Calu3 (cell line): ENCODE measurements at regions not wholly inside any gene's neighbourhood (a gene's known extent, or its start where the extent isn't known, plus 50 kb on each side); places are given as distances from the start of the nearest gene placed in this dataset.

ENCODE experiments used
- BruUV-seq: library from RNA; stranded (reverse); fragments of 400-500 nt; replicated peaks from 2 replicates; lab custom pipeline; 2021; lab: Mats Ljungman, UMichigan
- CTCF ChIA-PET: fragments of 300-600 bp; sonication (Branson Sonifier 250); formaldehyde crosslinking; loops from one replicate; lab custom pipeline; 2022; ENCODE audit warnings: antibody characterized with exemption; lab: Charles Lee
- DNase-seq: peaks from one replicate; pipeline ENCODE4 v3.0.0; 2022
- H3K27ac Mint-ChIP-seq: one replicate; pipeline ENCODE4 v1.8.0; 2022; ENCODE audit warnings: mixed read lengths; ENCODE audit not compliant: unreplicated experiment
- H3K27me3 Mint-ChIP-seq: one replicate; pipeline ENCODE4 v1.8.0; 2022; ENCODE audit warnings: mixed read lengths; ENCODE audit not compliant: unreplicated experiment
- H3K36me3 Mint-ChIP-seq: one replicate; pipeline ENCODE4 v1.8.0; 2022; ENCODE audit warnings: mild to moderate bottlenecking, moderate library complexity, mixed read lengths; ENCODE audit not compliant: insufficient read depth, unreplicated experiment
- H3K4me1 Mint-ChIP-seq: one replicate; pipeline ENCODE4 v1.8.0; 2022; ENCODE audit warnings: mild to moderate bottlenecking, low read depth, mixed read lengths; ENCODE audit not compliant: unreplicated experiment
- H3K4me3 Mint-ChIP-seq: one replicate; pipeline ENCODE4 v1.8.0; 2022; ENCODE audit warnings: mild to moderate bottlenecking, low read depth, moderate library complexity, mixed read lengths; ENCODE audit not compliant: unreplicated experiment
- H3K9me3 Mint-ChIP-seq: one replicate; pipeline ENCODE4 v1.8.0; 2022; ENCODE audit warnings: low read depth, mixed read lengths; ENCODE audit not compliant: unreplicated experiment
- CTCF ChIP-seq: fragments of 200-600 bp; IDR thresholded peaks from one replicate; pipeline ENCODE4 v1.8.0; 2022; ENCODE audit warnings: antibody characterized with exemption; ENCODE audit not compliant: unreplicated experiment
- intact Hi-C: fragments of 100-400 bp; cut with micrococcal nuclease; formaldehyde crosslinking; loops from one replicate; pipeline ENCODE4 v1.10.0; 2022; ENCODE audit not compliant: unreplicated experiment

GRCh38 chr3:181572432-181572831 lies 139.3 kb upstream of the SOX2 start:
- H3K27ac Mint-ChIP-seq = no peak overlapping the region
- BruUV-seq = no TSS peak
- no peak overlapping the region for H3K4me3 Mint-ChIP-seq
- no peaks in the 10 kb centered on the region for H3K9me3 Mint-ChIP-seq
- H3K36me3 Mint-ChIP-seq = no peaks in the 10 kb centered on the region
- no peak for DNase-seq
- H3K27me3 Mint-ChIP-seq = no peaks in the 10 kb centered on the region
- CTCF ChIA-PET = no interaction called here
- intact Hi-C loops = no loop called here
- no peak for TF ChIP-seq CTCF
- no peaks in the 10 kb centered on the region for H3K4me1 Mint-ChIP-seq

GRCh38 chr3:181570472-181570871 lies 141.3 kb upstream of the SOX2 start:
- no peak overlapping the region for H3K27ac Mint-ChIP-seq
- no TSS peak for BruUV-seq

GRCh38 chr3:181569356-181569940 lies 142.3 kb upstream of the SOX2 start:
- no TSS peak for BruUV-seq
- Mint-ChIP-seq H3K36me3 (no peaks in the 10 kb centered on the region), H3K4me1 (no peaks in the 10 kb centered on the region), H3K27me3 (no peaks in the 10 kb centered on the region), H3K9me3 (no peaks in the 10 kb centered on the region), H3K4me3 (no peak overlapping the region), H3K27ac (no peak overlapping the region)
- TF ChIP-seq CTCF = no peak
- CTCF ChIA-PET = interaction anchor here (0.6 to 0.7 kb wide), 2 partner anchors 133 to 629 kb away, joined by 3 read pairs; no protein-coding TSS in a partner anchor
- DNase-seq = no peak
- intact Hi-C loops = no loop called here

More at GRCh38 chr3:181570472-181570871, 141.3 kb upstream of the SOX2 start:
- H3K27me3 Mint-ChIP-seq = no peaks in the 10 kb centered on the region
- CTCF ChIA-PET = no interaction called here
- H3K9me3 Mint-ChIP-seq = no peaks in the 10 kb centered on the region
- no peaks in the 10 kb centered on the region for H3K4me1 Mint-ChIP-seq
- DNase-seq = no peak
- no peak for TF ChIP-seq CTCF
- intact Hi-C loops = no loop called here
- H3K4me3 Mint-ChIP-seq = no peak overlapping the region
- no peaks in the 10 kb centered on the region for H3K36me3 Mint-ChIP-seq

- intact Hi-C loops = no loop called here
- Mint-ChIP-seq H3K36me3 (no peaks in the 10 kb centered on the region), H3K4me3 (no peak overlapping the region), H3K27ac (no peak overlapping the region), H3K4me1 (no peaks in the 10 kb centered on the region), H3K9me3 (no peaks in the 10 kb centered on the region), H3K27me3 (no peaks in the 10 kb centered on the region)
- BruUV-seq = no TSS peak
- no peak for TF ChIP-seq CTCF
- DNase-seq = no peak
- CTCF ChIA-PET = interaction anchor here (0.6 to 0.7 kb wide), 2 partner anchors 134 to 630 kb away, joined by 3 read pairs; no protein-coding TSS in a partner anchor
These were observed 143.0 kb upstream of the SOX2 start for GRCh38 chr3:181568693-181569092.
